Ascending aorta (tissue), 2 donors: ENCODE measurements at regions not wholly inside any gene's neighbourhood (a gene's known extent, or its start where the extent isn't known, plus 50 kb on each side); places are given as distances from the start of the nearest gene placed in this dataset.

Source experiments
- DNase-seq, 2 donors: peaks; one replicate each; pipeline ENCODE4 v3.0.0-alpha.2; 2019; ENCODE audit warnings: low spot score in 2 of 2
- H3K27ac ChIP-seq, 2 donors: fragments of 200-600 bp; sonication (generic); one replicate each; pipeline ENCODE4 v1.5.1; 2016 to 2017; ENCODE audit warnings: mild to moderate bottlenecking in 1 of 2
- H3K27me3 ChIP-seq: fragments of 200-600 bp; sonication (generic); one replicate; pipeline ENCODE4 v1.5.1; 2017
- H3K36me3 ChIP-seq, 2 donors: fragments of 200-600 bp; sonication (generic); one replicate each; pipeline ENCODE4 v1.5.1; 2016
- H3K4me1 ChIP-seq, 2 donors: fragments of 200-600 bp; sonication (generic); one replicate each; pipeline ENCODE4 v1.5.1; 2016 to 2017; ENCODE audit warnings: mild to moderate bottlenecking in 1 of 2
- H3K4me3 ChIP-seq, 2 donors: fragments of 200-600 bp; sonication (generic); one replicate each; pipeline ENCODE4 v1.5.1; 2016 to 2017; ENCODE audit warnings: mild to moderate bottlenecking in 1 of 2
- H3K9me3 ChIP-seq, 2 donors: fragments of 200-600 bp; sonication (generic); one replicate each; pipeline ENCODE4 v1.5.1; 2016
- intact Hi-C: fragments of 100-400 bp; cut with DNase I; formaldehyde crosslinking; loops from one replicate; pipeline ENCODE4 v1.15.1; 2023
- TF ChIP-seq, protein P1 (sequence below), 3 experiments: fragments of 200-600 bp in 2 of 3; fragments of 450-650 bp in 1 of 3; sonication (generic) in 2 of 3; IDR thresholded peaks; one replicate each; pipeline ENCODE4 v1.5.1; 2016 to 2019; ENCODE audit warnings: antibody characterized with exemption in 3 of 3, mild to moderate bottlenecking in 1 of 3, moderate library complexity in 1 of 3

DNA sequence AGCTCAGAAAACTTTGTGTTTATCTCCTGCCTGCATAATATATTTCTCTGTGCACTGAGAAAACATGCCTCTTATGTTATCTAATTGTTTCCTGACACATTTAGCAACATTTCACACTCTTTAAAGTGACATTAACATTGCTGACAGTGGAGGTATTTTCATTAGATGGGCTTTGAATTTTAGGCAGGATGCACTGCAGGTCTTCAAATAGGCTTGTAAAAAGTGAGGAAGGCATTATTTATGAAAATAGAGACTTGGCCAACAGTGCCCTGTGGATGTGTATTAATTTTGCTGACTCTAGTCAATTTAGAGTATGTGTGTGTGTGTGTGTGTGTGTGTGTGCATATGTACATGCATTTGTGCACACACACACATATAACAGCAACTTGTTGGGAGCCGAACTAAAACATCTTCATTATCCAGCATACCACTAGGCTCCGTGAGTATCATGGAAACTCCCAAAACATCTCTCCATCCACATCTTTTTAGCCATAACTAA lies 429.5 kb upstream of the WWC1 start:
- H3K4me3 ChIP-seq = no peak overlapping the region
- intact Hi-C loops = no loop called here
- TF ChIP-seq, protein P1, sequence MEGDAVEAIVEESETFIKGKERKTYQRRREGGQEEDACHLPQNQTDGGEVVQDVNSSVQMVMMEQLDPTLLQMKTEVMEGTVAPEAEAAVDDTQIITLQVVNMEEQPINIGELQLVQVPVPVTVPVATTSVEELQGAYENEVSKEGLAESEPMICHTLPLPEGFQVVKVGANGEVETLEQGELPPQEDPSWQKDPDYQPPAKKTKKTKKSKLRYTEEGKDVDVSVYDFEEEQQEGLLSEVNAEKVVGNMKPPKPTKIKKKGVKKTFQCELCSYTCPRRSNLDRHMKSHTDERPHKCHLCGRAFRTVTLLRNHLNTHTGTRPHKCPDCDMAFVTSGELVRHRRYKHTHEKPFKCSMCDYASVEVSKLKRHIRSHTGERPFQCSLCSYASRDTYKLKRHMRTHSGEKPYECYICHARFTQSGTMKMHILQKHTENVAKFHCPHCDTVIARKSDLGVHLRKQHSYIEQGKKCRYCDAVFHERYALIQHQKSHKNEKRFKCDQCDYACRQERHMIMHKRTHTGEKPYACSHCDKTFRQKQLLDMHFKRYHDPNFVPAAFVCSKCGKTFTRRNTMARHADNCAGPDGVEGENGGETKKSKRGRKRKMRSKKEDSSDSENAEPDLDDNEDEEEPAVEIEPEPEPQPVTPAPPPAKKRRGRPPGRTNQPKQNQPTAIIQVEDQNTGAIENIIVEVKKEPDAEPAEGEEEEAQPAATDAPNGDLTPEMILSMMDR (IDR thresholded peaks at IDR 0.05) = no peak
- no peak for DNase-seq
- no peak overlapping the region for H3K27ac ChIP-seq
- H3K4me1 ChIP-seq = no peaks in the 10 kb centered on the region
- no peaks in the 10 kb centered on the region for H3K36me3 ChIP-seq
- no peaks in the 10 kb centered on the region for H3K27me3 ChIP-seq
- H3K9me3 ChIP-seq = no peaks in the 10 kb centered on the region

DNA sequence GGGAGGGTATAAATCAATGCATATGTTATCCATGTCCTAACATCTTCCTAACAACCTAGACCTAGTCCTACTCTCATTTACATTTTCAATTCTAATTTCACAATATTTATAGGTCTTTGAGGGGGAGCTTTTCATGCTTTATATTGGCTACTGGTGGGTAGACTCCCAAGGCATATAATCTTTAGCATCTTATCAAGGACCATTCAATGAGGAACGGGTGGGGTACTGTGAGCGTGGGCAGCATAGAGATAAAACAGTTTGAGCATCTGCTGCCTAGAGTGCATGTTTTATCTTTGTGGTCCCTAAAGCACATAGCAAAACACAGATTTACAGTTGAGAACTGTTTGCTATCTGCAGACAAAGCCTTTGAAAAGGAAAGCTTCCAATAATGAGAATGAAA lies 427.6 kb upstream of the WWC1 start:
- Histone ChIP-seq H3K4me1 (no peaks in the 10 kb centered on the region), H3K9me3 (no peaks in the 10 kb centered on the region), H3K27ac (no peak overlapping the region), H3K27me3 (no peaks in the 10 kb centered on the region), H3K4me3 (no peak overlapping the region), H3K36me3 (no peaks in the 10 kb centered on the region)
- TF ChIP-seq, protein P1 (IDR thresholded peaks at IDR 0.05) = no peak
- no peak for DNase-seq
- intact Hi-C loops = no loop called here

DNA sequence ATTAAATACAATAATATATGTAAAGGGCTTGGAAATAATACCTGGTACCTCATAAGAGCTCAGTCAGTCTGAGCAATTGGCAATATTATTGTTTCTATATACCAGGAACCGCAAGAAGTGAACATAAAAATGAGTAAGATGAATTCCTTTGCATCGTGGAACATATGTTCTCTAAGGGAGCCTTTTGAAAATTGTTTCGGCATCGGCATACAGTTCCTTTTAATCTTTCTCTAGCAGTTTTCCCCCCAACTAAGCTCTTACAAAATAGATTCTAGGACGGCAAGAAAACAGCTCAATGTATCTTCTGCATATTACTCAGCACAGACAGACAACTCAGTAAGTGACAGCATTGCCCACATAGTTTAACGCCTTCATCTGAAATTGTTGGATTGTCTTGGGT lies 426.6 kb upstream of the WWC1 start:
- Histone ChIP-seq H3K36me3 (no peaks in the 10 kb centered on the region), H3K9me3 (no peaks in the 10 kb centered on the region), H3K27ac (no peak overlapping the region), H3K4me1 (no peaks in the 10 kb centered on the region), H3K27me3 (no peaks in the 10 kb centered on the region), H3K4me3 (no peak overlapping the region)
- TF ChIP-seq, protein P1 (IDR thresholded peaks at IDR 0.05) = no peak
- no peak for DNase-seq
- intact Hi-C loops = no loop called here

DNA sequence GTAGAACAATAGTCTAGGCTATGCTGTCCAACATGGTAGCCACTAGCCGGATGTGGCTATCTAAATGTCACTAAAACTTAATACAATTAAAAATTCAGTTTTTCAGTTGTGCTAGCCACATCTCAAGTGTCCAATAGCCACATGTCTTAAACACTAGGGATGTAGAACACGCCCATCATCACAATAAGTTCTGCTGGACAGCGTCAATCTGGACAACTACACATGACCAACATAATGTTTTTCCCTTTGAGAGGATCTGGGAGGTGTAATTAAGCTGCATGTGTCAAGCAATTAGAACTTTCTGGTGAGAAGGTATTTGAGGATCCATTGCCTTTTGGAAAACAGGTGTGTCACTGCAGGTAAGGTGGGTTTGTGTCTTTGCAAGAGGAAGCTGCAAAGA lies 424.6 kb upstream of the WWC1 start:
- Histone ChIP-seq H3K27me3 (no peaks in the 10 kb centered on the region), H3K27ac (no peak overlapping the region), H3K9me3 (no peaks in the 10 kb centered on the region), H3K4me3 (no peak overlapping the region), H3K4me1 (no peaks in the 10 kb centered on the region), H3K36me3 (no peaks in the 10 kb centered on the region)
- TF ChIP-seq, protein P1 (IDR thresholded peaks at IDR 0.05) = no peak
- DNase-seq = no peak
- intact Hi-C loops = no loop called here

DNA sequence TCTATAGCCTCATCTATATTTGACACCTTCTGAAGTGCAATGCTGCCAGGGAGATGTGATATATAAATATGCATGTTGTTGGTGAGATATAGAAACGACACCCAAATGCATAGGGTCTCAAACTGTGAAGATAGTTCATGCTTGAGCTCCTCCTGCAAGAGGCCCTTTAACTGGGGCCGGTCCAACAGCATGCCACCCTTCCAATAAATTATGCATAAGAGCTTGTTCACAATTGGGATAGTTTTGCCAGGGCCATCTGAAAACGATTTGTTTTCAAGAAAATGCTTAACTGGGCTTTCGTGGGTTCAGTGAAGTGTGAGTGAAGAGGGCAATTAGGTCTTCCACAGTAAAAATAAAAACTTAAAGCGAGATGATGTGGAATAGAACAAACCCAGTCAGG lies 424.2 kb upstream of the WWC1 start:
- H3K9me3 ChIP-seq = no peaks in the 10 kb centered on the region
- intact Hi-C loops = no loop called here
- H3K27me3 ChIP-seq = no peaks in the 10 kb centered on the region
- no peak overlapping the region for H3K4me3 ChIP-seq
- TF ChIP-seq, protein P1 (IDR thresholded peaks at IDR 0.05) = no peak
- no peak overlapping the region for H3K27ac ChIP-seq
- no peaks in the 10 kb centered on the region for H3K4me1 ChIP-seq
- no peak for DNase-seq
- no peaks in the 10 kb centered on the region for H3K36me3 ChIP-seq

DNA sequence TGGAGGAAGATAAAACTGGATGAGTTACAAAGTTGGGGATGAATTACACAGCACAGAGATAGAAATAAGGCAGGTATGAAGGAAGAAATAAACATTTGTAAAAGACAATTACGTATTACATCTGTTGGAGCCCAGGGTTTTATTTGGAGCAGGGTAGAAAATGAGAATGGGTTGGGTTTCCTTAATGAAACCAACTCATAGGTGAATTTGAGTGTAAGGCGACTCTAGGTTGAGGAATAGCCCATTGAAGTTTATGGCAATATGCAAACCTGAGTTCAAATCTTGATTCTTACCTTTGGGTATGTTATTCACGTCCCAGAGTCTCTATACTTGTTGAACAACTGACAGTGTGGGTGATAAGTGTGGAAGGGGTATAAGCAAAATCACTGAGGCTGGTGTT lies 422.3 kb upstream of the WWC1 start:
- intact Hi-C loops = no loop called here
- TF ChIP-seq, protein P1 (IDR thresholded peaks at IDR 0.05) = no peak
- H3K27ac ChIP-seq = no peak overlapping the region

More for the DNA sequence above, 422.3 kb upstream of the WWC1 start:
- no peak for DNase-seq
- no peaks in the 10 kb centered on the region for H3K27me3 ChIP-seq
- H3K4me1 ChIP-seq = no peaks in the 10 kb centered on the region
- H3K9me3 ChIP-seq = no peaks in the 10 kb centered on the region
- no peak overlapping the region for H3K4me3 ChIP-seq
- H3K36me3 ChIP-seq = no peaks in the 10 kb centered on the region
